ENCODE measurements at regions not wholly inside any gene's neighbourhood (a gene's known extent, or its start where the extent isn't known, plus 50 kb on each side); places are given as distances from the start of the nearest gene placed in this dataset.

DNA sequence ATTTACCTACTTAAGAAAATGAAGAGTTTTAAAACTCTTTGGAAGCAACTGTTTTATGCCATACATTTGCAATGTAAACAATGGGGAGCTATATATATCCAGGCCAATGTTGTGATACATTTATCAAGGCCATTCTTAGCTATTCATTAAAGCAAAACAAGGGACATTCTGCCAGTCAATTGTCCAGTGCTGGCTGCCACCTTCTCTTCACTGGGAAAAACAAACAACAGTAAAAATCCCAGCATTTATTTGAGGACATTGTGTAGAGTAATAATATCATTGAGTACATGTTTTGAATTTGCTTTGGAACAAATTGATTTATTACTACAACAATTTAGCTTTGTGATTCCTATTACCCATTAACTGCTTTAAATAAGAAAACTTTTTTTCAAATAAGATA is 1107.4 kb downstream of the DTWD2 start:
- TF ChIP-seq, protein P1, sequence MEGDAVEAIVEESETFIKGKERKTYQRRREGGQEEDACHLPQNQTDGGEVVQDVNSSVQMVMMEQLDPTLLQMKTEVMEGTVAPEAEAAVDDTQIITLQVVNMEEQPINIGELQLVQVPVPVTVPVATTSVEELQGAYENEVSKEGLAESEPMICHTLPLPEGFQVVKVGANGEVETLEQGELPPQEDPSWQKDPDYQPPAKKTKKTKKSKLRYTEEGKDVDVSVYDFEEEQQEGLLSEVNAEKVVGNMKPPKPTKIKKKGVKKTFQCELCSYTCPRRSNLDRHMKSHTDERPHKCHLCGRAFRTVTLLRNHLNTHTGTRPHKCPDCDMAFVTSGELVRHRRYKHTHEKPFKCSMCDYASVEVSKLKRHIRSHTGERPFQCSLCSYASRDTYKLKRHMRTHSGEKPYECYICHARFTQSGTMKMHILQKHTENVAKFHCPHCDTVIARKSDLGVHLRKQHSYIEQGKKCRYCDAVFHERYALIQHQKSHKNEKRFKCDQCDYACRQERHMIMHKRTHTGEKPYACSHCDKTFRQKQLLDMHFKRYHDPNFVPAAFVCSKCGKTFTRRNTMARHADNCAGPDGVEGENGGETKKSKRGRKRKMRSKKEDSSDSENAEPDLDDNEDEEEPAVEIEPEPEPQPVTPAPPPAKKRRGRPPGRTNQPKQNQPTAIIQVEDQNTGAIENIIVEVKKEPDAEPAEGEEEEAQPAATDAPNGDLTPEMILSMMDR (IDR thresholded peaks at IDR 0.05), result no peak
- TF ChIP-seq POLR2A (IDR thresholded peaks at IDR 0.05), result no peak

Measured in vagina (tissue), 2 donors.